ENCODE measurements at regions not wholly inside any gene's neighbourhood (a gene's known extent, or its start where the extent isn't known, plus 50 kb on each side); places are given as distances from the start of the nearest gene placed in this dataset.

DNA sequence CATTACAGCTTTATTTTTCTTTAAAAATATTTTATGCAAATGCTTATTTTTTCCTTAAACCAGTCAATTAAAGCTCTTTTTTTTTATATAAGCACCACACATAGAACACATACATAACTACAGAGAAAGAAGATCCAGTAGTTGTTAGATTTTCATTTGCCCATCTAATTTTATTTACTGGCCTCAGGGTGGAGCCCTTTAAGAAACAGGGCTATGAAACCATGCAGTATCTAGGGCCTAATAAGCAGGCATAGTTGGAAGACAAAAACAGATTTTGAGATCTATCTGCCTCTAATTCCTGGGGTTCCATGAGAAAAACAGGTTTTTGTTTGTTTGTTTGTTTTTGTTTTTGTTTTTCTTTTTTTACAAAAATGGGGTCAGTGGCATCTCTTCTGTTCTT, 120.6 kb downstream of the BCHE start:
- no peaks in the 10 kb centered on the region for H3K4me1 Mint-ChIP-seq (ENCODE audit: low read depth)
- DNase-seq (no peak), ATAC-seq (no peak)
- peaks cover 8% of the 10 kb centered on the region for H3K9me3 Mint-ChIP-seq
- TF ChIP-seq, protein P1, sequence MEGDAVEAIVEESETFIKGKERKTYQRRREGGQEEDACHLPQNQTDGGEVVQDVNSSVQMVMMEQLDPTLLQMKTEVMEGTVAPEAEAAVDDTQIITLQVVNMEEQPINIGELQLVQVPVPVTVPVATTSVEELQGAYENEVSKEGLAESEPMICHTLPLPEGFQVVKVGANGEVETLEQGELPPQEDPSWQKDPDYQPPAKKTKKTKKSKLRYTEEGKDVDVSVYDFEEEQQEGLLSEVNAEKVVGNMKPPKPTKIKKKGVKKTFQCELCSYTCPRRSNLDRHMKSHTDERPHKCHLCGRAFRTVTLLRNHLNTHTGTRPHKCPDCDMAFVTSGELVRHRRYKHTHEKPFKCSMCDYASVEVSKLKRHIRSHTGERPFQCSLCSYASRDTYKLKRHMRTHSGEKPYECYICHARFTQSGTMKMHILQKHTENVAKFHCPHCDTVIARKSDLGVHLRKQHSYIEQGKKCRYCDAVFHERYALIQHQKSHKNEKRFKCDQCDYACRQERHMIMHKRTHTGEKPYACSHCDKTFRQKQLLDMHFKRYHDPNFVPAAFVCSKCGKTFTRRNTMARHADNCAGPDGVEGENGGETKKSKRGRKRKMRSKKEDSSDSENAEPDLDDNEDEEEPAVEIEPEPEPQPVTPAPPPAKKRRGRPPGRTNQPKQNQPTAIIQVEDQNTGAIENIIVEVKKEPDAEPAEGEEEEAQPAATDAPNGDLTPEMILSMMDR (IDR thresholded peaks at IDR 0.05): no peak
- no peaks in the 10 kb centered on the region for H3K36me3 Mint-ChIP-seq (ENCODE audit: low read depth)
- H3K27ac Mint-ChIP-seq: no peak overlapping the region
- ChIA-PET POLR2A (no interaction called here), CTCF (no interaction called here)
- no peak overlapping the region for H3K4me3 Mint-ChIP-seq
- no peaks in the 10 kb centered on the region for H3K27me3 Mint-ChIP-seq
- intact Hi-C loops (cut with micrococcal nuclease): no loop called here

DNA sequence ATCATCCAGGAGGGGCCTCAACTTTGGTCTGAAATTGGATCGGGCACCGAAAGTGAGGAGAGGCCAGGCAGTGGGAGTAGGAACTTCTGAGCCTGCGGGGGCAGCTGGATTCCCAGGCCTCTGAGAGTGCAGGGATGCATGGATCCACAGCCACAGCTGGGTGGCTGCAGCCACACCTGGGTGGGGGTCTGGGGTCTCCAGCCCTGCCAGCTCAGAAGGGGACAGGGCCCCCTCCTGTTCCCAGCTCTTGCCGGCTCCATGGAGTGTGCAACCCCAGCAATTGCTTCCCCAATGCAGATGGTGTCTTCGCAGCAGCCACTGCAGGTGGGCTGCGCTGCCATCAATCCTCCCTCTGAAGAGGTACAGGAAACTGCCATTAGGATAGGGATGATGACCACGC, 123.7 kb downstream of the BCHE start:
- TF ChIP-seq, protein P1 (IDR thresholded peaks at IDR 0.05): no peak
- Mint-ChIP-seq H3K27me3 (no peaks in the 10 kb centered on the region), H3K27ac (no peak overlapping the region), H3K36me3 (ENCODE audit: low read depth) (no peaks in the 10 kb centered on the region), H3K4me3 (no peak overlapping the region), H3K4me1 (ENCODE audit: low read depth) (no peaks in the 10 kb centered on the region), H3K9me3 (peaks cover 6% of the 10 kb centered on the region)
- ChIA-PET CTCF (no interaction called here), POLR2A (no interaction called here)
- no peak for ATAC-seq
- DNase-seq: no peak
- intact Hi-C loops (cut with micrococcal nuclease): no loop called here

DNA sequence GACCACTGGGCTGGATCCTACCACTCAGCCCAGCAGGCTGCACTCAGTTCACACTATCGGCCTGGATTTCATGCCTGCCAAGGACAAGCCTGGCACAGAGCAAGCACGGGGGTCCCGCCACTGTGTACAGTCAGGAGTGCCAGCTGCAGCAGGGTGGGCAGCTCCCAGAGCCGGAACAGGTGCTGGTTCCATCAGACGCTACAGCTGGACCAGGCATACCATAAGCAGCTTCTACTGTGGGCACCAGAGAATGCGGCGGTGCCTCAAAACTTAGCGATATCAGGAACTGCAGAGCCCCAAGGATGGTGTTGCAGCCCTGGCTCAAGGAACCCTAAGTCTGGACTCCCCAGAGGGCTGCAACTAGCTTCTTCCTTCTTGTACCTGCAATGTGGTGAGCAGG, 124.8 kb downstream of the BCHE start:
- intact Hi-C loops (cut with micrococcal nuclease): no loop called here
- TF ChIP-seq, protein P1 (IDR thresholded peaks at IDR 0.05): no peak
- ChIA-PET POLR2A (no interaction called here), CTCF (no interaction called here)
- H3K27me3 Mint-ChIP-seq: no peaks in the 10 kb centered on the region
- H3K36me3 Mint-ChIP-seq (ENCODE audit: low read depth): no peaks in the 10 kb centered on the region
- DNase-seq (no peak), ATAC-seq (no peak)
- H3K27ac Mint-ChIP-seq: no peak overlapping the region
- H3K9me3 Mint-ChIP-seq: peaks cover 6% of the 10 kb centered on the region
- H3K4me1 Mint-ChIP-seq (ENCODE audit: low read depth): no peaks in the 10 kb centered on the region
- H3K4me3 Mint-ChIP-seq: no peak overlapping the region

DNA sequence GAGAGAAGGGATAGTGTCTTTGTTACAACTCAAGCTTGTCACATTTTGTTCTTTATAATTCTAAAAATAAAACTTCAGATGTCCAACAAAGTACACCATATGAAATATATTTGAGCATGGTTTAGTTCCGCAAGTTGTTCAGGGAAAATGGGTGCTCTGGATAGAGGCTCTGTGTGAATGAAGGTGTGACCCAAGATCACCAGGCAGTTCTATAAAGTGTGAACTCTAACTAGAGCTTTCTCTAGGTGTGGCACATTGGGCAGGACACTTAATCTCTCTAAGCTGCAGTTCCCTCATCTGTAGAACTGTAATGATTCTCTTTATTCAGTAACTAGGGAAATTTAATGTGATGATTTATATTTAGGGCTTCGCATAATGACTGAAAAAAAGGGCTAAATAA, 139.3 kb downstream of the BCHE start:
- ATAC-seq (no peak), DNase-seq (no peak)
- H3K27me3 Mint-ChIP-seq: no peaks in the 10 kb centered on the region
- H3K9me3 Mint-ChIP-seq: peaks cover 7% of the 10 kb centered on the region
- no peak overlapping the region for H3K27ac Mint-ChIP-seq
- TF ChIP-seq, protein P1 (IDR thresholded peaks at IDR 0.05): no peak
- H3K36me3 Mint-ChIP-seq (ENCODE audit: low read depth): no peaks in the 10 kb centered on the region
- no peak overlapping the region for H3K4me3 Mint-ChIP-seq
- POLR2A ChIA-PET: no interaction called here
- CTCF ChIA-PET: no interaction called here
- no peaks in the 10 kb centered on the region for H3K4me1 Mint-ChIP-seq (ENCODE audit: low read depth)
- intact Hi-C loops (cut with micrococcal nuclease): no loop called here

DNA sequence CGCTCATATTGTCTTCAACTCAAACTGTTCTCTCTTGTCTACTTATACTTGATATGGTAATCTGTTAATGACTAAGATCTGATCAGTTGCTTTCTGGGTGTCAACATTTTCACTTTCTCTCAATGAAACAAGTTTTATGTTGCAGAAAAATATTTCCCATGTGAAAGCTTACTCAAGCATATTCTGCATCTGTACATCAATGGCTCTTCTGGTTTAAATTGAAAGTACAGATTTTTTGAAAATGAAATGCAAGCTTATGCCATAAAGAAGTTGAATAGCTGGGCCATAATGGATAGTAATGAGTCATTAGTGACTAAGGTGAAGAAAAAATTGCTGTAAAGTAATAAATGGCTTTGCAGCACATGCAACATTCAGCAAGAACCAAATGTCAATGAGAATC, 140.7 kb downstream of the BCHE start:
- Mint-ChIP-seq H3K9me3 (peaks cover 9% of the 10 kb centered on the region), H3K27me3 (no peaks in the 10 kb centered on the region), H3K36me3 (ENCODE audit: low read depth) (no peaks in the 10 kb centered on the region), H3K4me1 (ENCODE audit: low read depth) (no peaks in the 10 kb centered on the region), H3K27ac (no peak overlapping the region), H3K4me3 (no peak overlapping the region)
- DNase-seq (no peak), ATAC-seq (no peak)
- TF ChIP-seq, protein P1 (IDR thresholded peaks at IDR 0.05): no peak
- intact Hi-C loops (cut with micrococcal nuclease): no loop called here
- ChIA-PET POLR2A (no interaction called here), CTCF (no interaction called here)
